Fibroblast of skin of back (primary cell): ENCODE measurements at regions not wholly inside any gene's neighbourhood (a gene's known extent, or its start where the extent isn't known, plus 50 kb on each side); places are given as distances from the start of the nearest gene placed in this dataset.

Experiments used
- DNase-seq: peaks from one replicate; pipeline ENCODE4 v3.0.0-alpha.2; 2013

DNA sequence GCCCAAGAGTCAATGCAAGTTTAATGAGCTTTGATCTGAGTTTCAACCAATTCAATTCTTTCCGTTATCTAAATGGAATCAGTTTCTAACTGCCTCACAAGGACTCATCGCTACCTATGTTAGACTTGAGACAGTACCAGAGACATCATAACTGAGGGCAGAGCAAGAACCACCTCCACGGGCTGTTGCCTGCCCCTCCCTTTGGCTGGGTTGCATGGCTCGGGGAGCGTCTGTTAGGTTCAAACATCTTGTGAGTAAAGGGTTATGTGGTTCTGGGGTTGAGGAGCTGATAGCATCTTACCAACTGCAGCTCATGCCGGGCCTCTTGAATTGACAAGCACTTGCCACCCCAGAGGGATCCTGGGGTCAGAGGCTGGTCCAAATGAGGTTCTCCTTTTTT, 457.9 kb downstream of the ENC1 start:
- no peak for DNase-seq

DNA sequence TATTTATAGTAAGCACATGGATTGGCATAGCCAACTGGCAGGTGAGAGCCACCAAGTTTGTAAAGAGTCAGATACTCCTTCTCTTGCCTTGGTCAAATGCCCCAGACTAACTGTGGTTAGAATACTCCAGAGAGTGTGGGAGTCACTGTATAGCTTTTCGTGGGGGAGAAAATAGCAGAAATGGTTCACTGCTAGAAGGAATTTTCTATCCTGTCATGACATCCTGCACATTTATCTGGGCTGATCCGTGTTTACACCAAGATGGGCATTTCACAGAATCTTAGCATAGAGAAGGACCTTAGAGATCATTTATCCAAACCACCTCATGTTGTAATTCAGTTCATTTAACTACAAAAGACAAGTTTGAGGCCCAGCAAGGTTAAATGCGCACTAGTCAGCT, 460.8 kb downstream of the ENC1 start:
- DNase-seq: no peak

DNA sequence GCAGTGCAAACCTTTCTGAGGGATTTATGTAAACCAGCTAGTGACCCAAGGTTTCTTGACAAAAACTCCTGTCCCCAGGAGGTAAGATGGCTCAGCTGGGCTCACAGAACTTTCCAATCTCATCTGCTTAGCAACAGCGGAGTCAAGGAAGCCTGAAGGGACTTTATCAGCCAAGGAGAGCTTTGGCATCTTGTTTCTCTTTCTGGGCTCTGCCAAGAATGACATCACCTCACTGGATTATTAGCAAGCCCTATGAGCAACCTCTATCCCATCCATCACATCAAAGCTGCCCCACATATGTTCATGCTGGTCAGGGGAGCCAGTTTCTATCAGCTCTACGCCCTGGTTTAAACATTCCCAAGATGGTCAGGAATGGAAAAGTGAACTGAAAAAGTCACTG, 461.3 kb downstream of the ENC1 start:
- DNase-seq: peak; percentile 78

DNA sequence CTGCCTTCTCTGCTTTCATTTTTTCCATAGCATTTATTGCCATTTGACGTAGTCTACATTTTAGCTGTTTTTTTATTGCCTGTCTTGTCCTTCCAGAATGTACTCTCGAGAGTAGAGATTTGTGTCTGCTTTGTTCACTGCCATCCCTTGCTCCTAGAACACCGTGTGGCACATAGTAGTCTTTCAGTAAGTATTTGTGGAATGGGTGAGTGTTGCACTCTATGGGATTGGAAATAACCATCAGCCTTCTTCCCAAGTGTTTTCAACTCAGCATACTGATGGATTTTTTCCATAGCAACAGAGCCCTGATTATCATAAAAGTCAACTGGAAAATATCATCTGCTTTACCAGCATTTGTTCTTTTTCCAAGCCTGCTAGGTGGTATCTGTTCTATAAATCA, 462.6 kb downstream of the ENC1 start:
- DNase-seq: no peak

DNA sequence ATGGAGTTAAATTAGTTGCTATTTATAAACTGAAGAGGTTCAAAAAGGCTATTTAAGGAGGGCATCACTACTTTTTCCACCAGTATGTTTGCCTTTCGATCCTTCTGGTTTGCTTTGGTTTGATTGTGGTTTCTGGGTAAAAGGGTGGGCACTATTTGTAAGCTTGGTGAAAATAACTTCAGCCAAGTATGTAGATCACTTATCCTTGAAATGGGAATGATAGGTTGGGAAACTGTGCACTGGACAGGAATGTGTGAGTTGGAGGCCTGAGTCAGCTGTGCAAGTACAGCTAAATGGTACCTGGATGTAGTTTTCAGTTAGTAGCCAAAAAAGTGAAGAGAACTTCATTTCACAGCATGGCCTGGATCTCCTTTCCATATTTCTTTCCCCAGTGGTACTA, 466.2 kb downstream of the ENC1 start:
- no peak for DNase-seq

DNA sequence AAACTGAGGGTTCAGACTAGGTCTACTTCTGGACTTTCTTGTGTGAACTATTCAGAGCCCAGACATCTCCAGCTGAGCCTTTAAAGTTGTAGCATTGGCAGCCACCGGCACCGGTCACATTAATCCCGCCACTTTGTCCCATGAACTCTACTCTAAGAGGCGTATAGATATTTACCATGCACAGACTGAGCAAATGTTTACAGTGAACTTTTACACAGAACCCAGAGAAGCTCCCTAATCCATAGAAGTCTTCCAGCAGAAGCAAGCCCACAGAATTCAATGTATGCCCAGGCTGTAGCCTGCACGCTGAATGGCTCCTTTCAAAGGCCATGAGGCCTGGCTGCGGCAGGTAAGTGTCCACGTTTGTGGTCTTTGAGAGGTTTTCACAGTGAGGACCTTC, 466.9 kb downstream of the ENC1 start:
- DNase-seq: no peak

DNA sequence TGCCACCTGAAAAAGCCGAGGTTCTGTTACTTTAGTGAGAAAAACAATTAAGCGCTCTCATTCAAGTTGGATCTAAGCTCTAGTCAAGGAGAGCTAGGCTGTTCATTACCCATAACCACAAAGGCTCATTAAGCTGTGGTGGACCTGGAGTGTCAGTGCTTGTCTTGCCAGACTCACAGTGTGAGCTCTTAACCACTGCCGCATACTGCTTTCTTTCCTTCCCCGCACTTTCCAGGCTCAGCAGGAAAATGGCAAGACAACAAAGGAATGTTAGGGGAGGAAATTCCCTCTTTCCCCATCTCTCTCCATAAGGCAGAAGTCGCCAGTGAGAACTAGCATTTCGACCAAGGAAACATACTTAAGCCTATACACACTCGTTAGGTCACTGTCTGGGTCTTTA, 467.3 kb downstream of the ENC1 start:
- peak; percentile 34 for DNase-seq

DNA sequence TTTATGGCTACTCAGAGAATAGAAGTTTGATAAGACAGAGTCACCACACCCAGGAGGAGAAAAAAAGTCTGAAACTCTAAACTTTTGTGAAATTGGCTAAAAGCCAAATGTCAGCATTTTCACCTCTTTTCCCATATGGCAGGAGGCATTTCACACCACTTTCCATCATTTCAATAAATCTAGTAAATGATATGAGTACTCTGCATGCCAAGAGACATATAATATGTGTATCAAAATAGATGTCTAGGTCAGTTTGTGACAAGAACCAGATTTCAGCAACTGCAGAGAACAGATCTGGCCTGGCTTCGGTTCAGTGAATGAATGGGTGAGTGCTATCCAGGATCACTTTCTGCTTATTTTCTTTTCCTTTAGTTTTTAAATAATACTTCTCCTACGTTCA, 470.8 kb downstream of the ENC1 start:
- no peak for DNase-seq

DNA sequence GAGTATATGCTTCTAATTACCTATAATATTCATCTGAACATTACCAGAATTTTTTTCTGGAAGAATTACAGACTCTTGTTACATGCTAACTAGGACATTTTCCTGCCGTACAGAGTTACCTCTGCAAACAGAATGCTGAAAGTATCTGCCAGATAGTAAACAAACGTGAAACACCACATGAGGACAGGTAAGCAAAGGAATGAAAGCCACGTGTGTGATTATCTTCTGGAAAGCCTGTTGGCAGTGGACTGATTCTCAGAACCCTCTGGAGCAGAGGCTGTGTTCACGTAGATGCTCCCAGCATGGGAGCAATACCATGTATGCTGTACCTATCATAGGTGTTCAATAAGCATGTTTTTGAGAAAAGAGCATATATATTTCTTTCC, 472.6 kb downstream of the ENC1 start:
- no peak for DNase-seq

DNA sequence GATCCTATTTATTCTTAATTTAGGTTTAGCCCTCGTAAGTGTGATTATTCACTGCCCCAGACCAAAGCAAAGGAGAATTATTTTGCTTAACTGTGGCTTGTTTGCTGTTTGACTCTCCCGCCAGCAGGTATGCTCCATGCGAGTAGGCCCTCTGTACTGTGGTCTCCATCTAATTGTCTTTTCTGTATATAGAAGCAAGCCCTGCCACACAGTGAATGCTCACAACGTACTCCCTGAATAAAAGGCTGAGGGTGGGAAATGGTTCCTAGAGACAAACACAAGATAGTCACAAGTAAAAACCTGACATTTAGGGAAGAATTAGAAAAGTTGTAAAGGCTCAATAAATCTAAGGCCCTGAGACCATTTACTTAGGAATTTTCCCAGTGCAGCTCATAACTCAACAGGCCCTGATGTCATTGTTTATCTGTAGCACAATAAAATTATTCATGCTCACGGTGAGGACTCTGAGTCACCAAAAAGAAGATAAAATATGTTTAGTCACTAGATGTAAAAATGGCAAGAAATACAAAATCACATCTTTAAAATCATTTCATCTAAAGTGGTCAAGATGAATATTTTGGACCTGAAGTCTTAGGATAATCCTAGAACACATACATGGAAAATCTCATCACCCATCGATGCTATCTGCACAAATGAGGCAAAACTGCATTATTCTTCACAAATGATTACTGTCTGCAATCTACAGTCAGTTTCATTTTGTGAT, 473.2 kb downstream of the ENC1 start:
- peak; percentile 92 for DNase-seq

DNA sequence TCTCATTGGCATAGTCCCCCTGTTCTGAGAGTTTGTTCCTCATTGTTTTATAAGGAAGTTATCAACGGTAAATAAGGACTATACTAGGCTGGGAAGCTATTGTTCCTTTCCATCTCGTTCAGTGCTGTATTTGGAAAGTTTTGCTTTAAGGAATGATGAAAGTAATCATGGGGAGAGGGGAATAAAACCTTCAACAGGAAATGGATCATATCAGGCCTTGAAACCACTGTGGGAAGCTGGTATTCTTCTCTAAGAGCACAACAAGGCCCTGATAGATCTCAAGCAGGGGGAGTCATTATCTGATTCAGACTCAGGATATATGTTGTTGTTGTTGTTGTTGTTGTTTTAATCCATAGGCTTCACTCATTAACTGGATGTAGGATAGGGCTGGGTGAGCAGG, 474.5 kb downstream of the ENC1 start:
- DNase-seq: peak; percentile 64

DNA sequence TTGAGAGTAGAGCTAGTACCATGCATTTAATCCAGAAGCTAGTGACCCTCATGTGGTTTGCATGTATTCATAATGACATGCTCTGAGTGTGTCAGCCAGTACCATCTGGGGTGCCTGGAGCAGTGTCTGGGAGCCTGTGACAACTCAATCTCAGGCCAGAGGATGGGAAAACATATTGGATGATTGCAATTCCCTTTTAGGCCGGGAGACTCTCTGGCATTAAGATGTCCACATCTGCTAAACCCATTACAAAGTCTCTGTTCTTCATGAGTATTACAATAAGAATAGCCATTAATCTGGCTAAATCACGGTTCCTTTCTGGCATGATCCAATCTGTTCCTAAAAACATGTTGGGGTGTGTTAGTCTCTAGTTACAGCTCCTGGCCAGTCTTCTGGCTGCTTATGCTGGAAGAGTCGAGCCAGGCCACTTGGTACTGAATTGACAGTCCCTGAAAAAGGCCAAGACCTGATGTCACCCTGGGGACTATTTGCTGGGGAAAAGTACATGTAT, 475.7 kb downstream of the ENC1 start:
- no peak for DNase-seq

DNA sequence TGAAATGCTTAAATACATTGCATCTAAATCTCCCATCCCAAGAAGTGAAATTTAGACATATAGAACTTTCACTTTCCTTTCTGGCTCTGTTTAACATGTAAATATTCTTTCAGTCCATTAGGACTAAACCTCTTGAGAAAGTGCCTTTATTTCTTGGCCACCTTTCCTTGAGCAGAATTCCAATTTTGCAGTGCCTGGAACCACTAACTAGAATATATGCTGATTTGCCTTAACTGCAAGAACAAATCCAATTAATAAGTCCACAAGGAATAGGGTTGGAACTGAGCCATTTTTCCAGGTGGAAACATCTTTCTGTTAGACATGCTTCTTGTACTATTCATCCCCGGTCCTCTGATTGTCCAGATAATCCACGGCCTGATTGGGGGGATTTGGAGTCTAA, 478.0 kb downstream of the ENC1 start:
- no peak for DNase-seq

DNA sequence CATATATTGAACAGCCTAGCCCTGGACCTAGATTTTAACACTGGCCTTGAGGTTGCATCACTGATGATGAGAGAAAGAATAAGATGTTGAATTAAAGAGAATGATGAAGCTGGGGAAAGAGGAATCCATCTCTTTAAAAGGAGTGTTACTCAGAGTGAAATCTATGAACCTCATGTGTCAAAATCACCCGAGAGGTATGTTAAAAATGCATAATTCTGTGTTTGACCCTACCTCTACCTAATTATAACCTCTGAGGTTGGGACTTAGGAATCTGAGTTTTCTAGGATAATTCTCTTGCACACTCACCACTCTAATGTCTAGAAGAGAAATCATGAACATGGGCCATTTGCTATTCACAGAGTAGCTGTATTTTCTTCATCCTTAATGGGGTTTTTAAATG, 479.4 kb downstream of the ENC1 start:
- DNase-seq: peak; percentile 70

DNA sequence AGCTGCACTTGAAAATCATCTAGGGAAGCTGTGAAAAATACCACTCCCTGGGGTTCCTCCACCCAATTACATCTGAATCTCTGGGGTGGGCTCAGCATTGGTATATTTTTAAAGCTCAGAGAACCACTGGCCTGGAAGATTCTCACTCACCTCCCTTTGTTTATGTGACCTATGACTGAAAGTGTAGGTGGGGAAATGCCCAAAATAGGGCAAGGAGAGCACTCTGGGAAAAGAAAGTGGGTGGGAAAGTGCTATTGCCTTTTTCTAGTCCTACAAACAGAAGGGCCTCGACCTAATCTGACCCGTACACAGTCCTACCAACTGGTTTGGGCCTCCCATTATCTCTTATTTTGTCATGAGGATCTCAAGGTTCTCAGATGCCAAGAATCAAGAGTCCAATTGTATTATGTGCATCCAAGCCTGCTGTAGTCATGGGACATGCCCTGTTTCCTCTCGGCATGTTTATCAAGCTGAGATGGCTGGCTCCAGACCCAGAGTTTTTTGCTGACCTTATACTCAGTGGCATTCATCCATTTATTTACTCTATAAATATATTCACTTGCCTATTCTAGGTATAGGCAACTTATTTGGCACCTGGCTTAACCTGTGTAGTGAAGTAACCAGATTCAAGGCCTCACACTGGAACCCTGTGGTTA, 483.7 kb downstream of the ENC1 start:
- DNase-seq: no peak

DNA sequence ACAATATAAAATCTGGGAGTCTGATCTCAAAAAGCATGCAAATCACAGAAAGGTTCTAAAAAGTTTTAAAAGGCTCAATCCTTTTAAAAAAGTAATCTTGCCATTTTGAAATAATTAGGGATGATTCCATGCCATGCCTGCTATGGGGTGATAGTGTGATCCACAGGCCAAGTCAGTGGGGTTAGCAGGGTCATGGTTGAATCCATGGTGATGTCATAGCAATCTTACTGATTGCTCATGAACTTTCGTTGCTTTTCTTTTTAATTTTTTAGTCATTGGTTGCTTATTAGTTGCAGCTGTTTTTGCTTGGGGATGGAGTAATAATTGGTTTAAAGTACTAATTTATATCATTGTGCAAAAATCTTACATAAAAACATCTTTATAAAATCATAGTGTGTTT, 485.0 kb downstream of the ENC1 start:
- no peak for DNase-seq

DNA sequence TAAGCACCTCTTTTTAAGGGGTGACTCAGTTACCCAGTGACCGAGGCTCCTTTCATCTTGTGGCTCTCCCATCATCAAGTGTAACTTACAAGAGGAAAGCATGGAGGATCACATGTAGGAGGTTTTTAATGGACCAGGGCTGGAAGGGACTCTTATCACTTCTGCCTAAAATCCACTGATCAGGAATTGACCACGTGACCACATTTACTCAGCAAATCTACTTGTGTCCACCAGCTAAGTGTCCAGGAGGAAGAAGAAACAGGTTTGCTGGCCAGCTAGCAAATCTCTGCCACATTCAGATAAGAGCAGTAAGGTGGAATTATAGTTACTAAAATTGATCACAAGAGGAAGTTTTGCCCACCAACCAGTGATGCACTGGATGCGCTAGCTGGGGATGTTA, 486.0 kb downstream of the ENC1 start:
- no peak for DNase-seq

DNA sequence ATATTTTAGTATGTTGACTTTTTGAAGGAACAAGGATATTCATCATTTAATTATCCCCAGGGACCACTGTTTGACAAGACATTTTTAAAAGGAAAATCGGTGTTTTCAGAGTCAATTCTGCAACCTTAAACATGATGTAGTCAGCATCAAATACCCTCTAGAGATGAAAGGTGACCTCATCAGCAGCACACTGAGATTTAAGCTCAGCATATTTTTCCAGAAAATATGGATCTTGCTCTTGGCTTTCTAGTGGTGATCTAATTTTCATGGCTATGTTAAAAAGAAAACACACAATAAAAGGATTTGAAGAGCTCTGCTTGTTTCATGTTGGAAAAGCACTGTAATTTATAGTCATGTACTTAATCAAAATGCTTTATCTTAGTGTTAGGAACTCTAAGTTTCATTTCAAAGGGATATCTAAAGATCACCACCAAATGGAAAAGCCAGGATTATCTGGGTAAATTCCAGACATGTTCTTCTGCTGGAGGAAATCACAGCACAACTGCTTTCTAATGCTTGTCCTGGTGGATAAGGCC, 487.2 kb downstream of the ENC1 start:
- peak; percentile 18 for DNase-seq

DNA sequence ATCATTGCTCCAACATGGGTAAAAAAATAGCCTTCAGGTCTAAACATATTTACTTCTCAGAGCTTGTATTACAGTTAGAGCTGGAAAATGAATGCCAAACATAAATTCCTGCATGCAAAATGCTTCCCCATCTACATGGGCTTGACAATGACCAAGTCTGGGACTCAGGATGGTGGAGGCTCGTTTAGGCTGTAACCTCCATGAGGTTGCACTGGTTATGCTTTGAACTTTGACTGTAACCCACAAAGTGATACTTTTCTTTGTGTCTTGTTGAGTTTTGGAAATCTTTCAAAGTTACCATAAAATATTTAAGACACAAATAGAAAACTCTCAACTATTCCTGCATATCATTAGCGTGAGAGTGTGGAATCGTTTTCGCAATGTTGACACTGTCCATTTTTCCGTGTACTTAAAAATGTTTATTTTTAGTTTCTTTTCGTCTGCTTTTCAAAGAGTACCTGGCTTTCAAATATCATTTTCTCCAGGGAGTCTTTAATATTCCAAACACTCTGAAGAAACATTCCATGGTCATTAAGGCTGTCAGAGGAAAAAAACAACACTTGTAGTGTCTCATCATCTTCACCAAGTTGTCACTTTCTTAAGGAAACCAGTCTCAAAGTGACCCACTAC, 487.8 kb downstream of the ENC1 start:
- DNase-seq: no peak

DNA sequence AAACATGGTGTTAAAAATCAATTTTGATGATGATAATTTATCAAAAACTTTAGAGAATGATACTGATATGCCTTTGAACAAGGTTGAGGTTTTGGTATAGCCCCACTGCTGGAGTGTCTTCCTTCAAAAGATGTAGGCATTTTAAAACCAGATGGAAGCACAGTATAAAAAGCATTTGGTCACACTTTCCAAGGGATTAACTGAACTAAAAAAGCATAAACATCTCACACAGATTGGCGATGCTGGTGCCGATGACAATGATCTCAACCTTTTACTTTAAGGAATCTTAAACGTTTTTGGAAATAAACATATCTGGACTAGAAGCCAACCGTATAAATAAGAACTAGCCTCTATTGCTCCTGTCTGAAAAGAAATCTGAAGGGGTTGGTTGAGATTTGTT, 488.4 kb downstream of the ENC1 start:
- DNase-seq: no peak

DNA sequence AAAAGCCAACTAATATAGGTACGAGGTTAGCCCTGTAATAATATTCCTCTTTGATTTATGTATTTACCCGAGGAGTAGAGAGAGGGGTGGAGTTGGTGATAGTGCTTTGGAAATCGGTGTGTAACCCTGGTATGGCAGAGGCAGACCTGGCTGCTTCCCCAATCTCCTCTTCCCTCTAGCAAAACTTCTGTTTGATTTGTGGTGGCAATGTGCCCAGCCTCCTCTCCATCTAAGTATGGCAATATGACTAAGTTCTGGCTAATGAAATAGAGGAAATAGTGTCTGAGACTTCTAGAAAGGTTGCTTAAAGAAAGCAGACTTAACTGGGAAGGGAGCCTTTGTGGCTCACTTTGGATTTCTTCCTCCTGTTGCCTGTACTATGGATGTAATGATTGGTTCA, 491.1 kb downstream of the ENC1 start:
- peak; percentile 81 for DNase-seq

DNA sequence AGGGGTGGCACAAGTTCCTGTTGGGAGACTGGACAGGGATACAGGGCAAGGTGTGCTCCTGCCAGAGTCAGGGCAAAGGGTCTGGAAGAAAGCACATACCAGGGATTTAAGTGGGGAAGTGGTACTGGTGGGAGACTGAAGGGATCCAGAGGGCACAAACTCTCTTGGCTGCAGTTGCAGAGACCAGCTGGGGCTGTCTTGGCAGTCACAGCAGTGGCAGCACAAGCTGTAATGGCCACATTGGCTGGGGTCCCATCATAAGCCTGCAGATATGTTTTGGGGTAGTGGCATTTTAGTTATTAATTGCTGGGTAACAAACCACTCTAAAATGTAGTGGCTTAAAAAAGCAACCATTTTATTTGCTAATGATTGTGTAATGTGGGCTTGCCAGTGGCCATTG, 492.2 kb downstream of the ENC1 start:
- DNase-seq: no peak

DNA sequence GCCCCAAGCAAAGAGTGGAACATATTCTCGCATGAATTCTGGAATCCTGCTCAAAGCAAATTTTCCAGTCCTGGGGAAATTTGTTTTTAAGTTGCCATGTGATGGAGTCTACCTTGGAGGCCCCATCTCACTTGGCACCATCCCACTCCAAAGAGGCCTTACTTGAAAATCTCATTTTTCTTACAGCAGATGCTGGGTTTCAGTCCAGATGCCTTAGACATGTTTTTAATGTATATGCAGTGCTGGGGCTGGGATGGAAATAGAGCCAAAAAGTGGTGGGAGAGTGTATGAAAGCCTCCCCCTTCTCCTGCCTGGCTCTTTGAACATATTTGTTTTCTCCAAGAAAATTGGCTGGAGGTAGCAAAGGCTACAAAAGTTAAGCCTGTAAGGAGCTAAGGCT, 493.7 kb downstream of the ENC1 start:
- no peak for DNase-seq

DNA sequence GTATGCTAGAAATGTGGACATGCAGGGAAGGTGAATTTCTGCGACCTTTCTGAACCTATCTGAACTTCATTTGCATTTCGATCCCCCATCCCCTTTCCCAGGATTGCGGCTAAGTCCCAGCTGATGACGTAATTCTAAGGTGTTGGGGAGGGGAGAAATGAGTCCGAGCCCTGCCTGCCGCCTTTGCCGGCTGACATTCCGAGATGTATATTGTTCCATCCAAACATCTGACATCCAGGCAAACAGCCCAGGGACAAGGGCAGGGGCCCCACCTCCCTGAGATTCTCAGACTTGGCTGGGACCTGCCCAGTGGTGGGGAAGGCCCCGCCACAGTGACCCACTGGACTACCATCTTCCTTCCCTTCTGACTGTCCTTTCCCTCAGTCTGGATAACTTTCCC, 494.6 kb downstream of the ENC1 start:
- no peak for DNase-seq
